ENCODE measurements at regions not wholly inside any gene's neighbourhood (a gene's known extent, or its start where the extent isn't known, plus 50 kb on each side); places are given as distances from the start of the nearest gene placed in this dataset.

- no peak for DNase-seq (ENCODE audit: low read depth)
- H3K4me3 ChIP-seq (ENCODE audit: low read depth, low read length), result no peak overlapping the region
- TF ChIP-seq CTCF (conservative IDR thresholded peaks at IDR 0.05; ENCODE audit: low read depth, low read length), result no peak
Measured at GRCh38 chr20:60455272-60455671, 497.0 kb downstream of the CDH26 start.

- no peak overlapping the region for H3K4me3 ChIP-seq (ENCODE audit: low read depth, low read length)
- no peak for DNase-seq (ENCODE audit: low read depth)
- no peak for TF ChIP-seq CTCF (conservative IDR thresholded peaks at IDR 0.05; ENCODE audit: low read depth, low read length)
Measured at GRCh38 chr20:60459212-60459611, 501.0 kb downstream of the CDH26 start.

- no peak for DNase-seq (ENCODE audit: low read depth)
- no peak for TF ChIP-seq CTCF (conservative IDR thresholded peaks at IDR 0.05; ENCODE audit: low read depth, low read length)
- H3K4me3 ChIP-seq (ENCODE audit: low read depth, low read length), result no peak overlapping the region
Measured at GRCh38 chr20:60461993-60462392, 503.8 kb downstream of the CDH26 start.

GRCh38 chr20:60463798-60464197 is 505.6 kb downstream of the CDH26 start:
- no peak for DNase-seq (ENCODE audit: low read depth)
- no peak overlapping the region for H3K4me3 ChIP-seq (ENCODE audit: low read depth, low read length)
- no peak for TF ChIP-seq CTCF (conservative IDR thresholded peaks at IDR 0.05; ENCODE audit: low read depth, low read length)

GRCh38 chr20:60465439-60465838 is 507.2 kb downstream of the CDH26 start:
- DNase-seq (ENCODE audit: low read depth), result no peak
- TF ChIP-seq CTCF (conservative IDR thresholded peaks at IDR 0.05; ENCODE audit: low read depth, low read length), result no peak
- H3K4me3 ChIP-seq (ENCODE audit: low read depth, low read length), result no peak overlapping the region

GRCh38 chr20:60465993-60466686 is 507.9 kb downstream of the CDH26 start:
- no peak for DNase-seq (ENCODE audit: low read depth)
- no peak overlapping the region for H3K4me3 ChIP-seq (ENCODE audit: low read depth, low read length)
- TF ChIP-seq CTCF (conservative IDR thresholded peaks at IDR 0.05; ENCODE audit: low read depth, low read length), result no peak

GRCh38 chr20:60466687-60467022 is 508.4 kb downstream of the CDH26 start:
- DNase-seq (ENCODE audit: low read depth), result no peak
- no peak overlapping the region for H3K4me3 ChIP-seq (ENCODE audit: low read depth, low read length)

More at GRCh38 chr20:60466687-60467022, 508.4 kb downstream of the CDH26 start:
- no peak for TF ChIP-seq CTCF (conservative IDR thresholded peaks at IDR 0.05; ENCODE audit: low read depth, low read length)
